Urothelium cell line (cell line): ENCODE measurements at regions not wholly inside any gene's neighbourhood (a gene's known extent, or its start where the extent isn't known, plus 50 kb on each side); places are given as distances from the start of the nearest gene placed in this dataset.

ENCODE experiments used
- DNase-seq: peaks from one replicate; pipeline ENCODE4 v3.0.0; 2011; ENCODE audit warnings: low spot score, mixed read lengths
- FAIRE-seq: peaks from 2 replicates; lab custom pipeline; 2011; peaks lifted over from hg19 to GRCh38; lab: Jason Lieb, UNC

- DNase-seq (no peak), FAIRE-seq (no peak)
Observed at GRCh38 chr10:123952099-123952498, 60.5 kb upstream of the CPXM2 start.

DNA sequence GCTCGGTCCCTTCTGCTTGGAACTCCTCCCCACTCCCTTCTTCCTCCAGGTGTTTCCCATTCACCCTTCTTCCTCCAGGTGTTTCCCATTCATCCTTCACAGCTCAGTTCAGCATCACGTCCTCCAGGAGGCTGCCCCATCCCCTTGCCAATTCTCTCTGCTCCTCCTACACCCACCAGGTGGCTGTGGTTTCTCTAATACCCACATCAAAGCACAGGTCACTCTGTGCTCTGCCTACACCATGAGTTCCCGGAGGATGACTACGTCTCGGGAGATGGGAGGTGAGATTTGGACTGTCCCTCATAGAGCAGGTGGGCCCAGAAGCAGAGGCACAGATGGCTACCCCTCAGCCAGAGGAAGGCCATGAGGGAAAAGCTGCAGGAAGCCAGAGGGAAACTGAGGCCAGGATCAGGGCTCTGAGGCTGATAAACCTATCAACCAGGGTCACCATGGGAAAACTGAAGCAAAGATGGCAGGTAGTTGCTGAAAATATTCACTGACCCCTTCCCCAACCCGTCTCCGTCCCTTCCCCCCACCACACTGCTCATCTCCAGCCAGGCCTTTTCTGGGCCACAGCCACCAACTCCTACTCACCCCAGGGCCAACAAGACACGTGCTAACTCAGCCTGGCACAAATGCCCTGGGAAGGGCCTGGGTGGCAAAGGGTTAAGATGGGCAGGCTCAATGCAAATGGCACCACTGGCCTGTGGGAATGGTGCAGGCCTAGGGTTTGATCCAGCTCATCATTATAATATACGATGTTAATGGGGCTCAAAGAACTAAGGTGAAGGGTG lies 56.6 kb upstream of the CPXM2 start:
- DNase-seq (peak; percentile 41), FAIRE-seq (peak; percentile 69)

- FAIRE-seq (peak; percentile 42), DNase-seq (peak; percentile 46)
Observed at GRCh38 chr10:123945325-123945920, 53.8 kb upstream of the CPXM2 start.

- DNase-seq (no peak), FAIRE-seq (no peak)
Observed at GRCh38 chr10:123944661-123945060, 53.1 kb upstream of the CPXM2 start.

DNA sequence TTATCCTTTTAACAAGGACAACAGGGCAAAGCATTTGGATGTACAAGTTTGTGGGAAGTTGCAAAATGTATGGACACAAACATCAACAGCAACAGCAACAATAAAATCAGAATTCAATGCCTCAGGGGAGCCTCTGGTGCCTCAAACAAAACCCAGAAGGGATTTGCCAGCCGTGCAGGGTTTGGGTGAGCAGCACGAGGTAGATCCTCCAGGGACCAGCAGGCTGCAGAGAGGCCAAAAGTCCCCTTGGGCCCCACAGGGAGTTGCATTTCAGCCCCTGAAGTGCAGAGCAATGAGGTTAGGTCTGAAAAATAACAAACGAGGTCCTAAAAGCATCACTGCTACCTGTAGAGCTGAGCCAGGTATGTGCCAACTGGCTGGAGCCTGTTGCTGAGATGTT lies 51.7 kb upstream of the CPXM2 start:
- FAIRE-seq (no peak), DNase-seq (no peak)

DNA sequence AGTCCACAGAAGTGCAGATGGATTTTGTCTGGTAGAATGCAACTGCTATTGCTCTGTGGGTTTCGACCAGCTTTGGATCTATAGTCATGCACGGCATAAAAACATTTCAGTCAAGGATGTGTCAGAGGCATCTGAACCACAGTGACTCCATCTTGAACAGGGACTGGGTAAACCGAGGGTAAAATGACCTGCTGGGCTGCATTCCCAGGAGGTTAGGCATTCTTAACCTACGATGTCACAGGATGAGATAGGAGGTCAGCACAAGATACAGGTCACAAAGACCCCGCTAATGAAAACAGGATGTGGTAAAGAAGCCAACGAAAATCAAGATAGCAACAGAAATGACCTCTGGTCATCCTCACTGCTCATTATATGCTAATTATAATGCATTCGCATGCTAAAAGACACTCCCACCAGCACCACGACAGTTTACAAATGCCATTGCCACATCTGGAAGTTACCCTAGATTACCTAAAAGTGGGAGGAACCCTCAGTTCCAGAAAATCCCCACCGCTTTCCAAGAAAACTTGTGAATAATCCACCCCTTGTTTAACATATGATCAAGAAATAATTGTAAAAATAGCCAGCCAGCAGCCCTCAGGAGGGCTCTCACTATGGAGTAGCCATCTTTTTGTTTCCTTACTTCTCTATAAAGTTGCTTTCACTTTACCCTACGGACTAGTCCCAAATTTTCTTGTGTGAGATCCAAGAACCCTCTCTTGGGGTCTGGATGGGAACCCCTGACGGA lies 50.7 kb upstream of the CPXM2 start:
- FAIRE-seq (peak; percentile 55), DNase-seq (no peak)
